GM19438 (cell line): ENCODE measurements at regions not wholly inside any gene's neighbourhood (a gene's known extent, or its start where the extent isn't known, plus 50 kb on each side); places are given as distances from the start of the nearest gene placed in this dataset.
A peak's percentile ranks its signal among the peaks of the same experiment; 100 is the strongest.

Source experiments
- ATAC-seq: cut with Tn5 transposase; IDR thresholded peaks from one replicate; pipeline ENCODE4 v1.9.1; 2021; ENCODE audit warnings: low read depth; ENCODE audit not compliant: unreplicated experiment

- no peak for ATAC-seq
Measured at GRCh38 chr3:42037318-42037945, 53.7 kb upstream of the TRAK1 start.

- ATAC-seq: no peak
Measured at GRCh38 chr3:42036483-42036823, 54.7 kb upstream of the TRAK1 start.

GRCh38 chr3:42035816-42036482 lies 55.2 kb upstream of the TRAK1 start:
- ATAC-seq: no peak

GRCh38 chr3:42035007-42035406 lies 56.1 kb upstream of the TRAK1 start:
- ATAC-seq: no peak

GRCh38 chr3:42033741-42034140 lies 57.4 kb upstream of the TRAK1 start:
- ATAC-seq: no peak

GRCh38 chr3:42032693-42033349 lies 58.3 kb upstream of the TRAK1 start:
- no peak for ATAC-seq

GRCh38 chr3:42031808-42032480 lies 59.2 kb upstream of the TRAK1 start:
- ATAC-seq: no peak

- no peak for ATAC-seq
Measured at GRCh38 chr3:42028474-42028873, 62.7 kb upstream of the TRAK1 start.

- no peak for ATAC-seq
Measured at GRCh38 chr3:42027571-42027970, 63.6 kb upstream of the TRAK1 start.

GRCh38 chr3:42025370-42026138 lies 63.7 kb upstream of the ULK4 start:
- peak; percentile 63 for ATAC-seq

GRCh38 chr3:42024591-42025351 lies 62.9 kb upstream of the ULK4 start:
- ATAC-seq: no peak

- no peak for ATAC-seq
Measured at GRCh38 chr3:42023380-42023779, 61.5 kb upstream of the ULK4 start.

- ATAC-seq: no peak
Measured at GRCh38 chr3:42022355-42022754, 60.5 kb upstream of the ULK4 start.

GRCh38 chr3:42020684-42021307 lies 58.9 kb upstream of the ULK4 start:
- ATAC-seq: no peak

GRCh38 chr3:42019953-42020260 lies 58.0 kb upstream of the ULK4 start:
- no peak for ATAC-seq

GRCh38 chr3:42019144-42019952 lies 57.4 kb upstream of the ULK4 start:
- ATAC-seq: no peak

GRCh38 chr3:42014921-42015533 lies 53.1 kb upstream of the ULK4 start:
- no peak for ATAC-seq

GRCh38 chr3:42014458-42014920 lies 52.6 kb upstream of the ULK4 start:
- ATAC-seq: no peak
